Breast epithelium (tissue), 4 donors: ENCODE measurements at regions not wholly inside any gene's neighbourhood (a gene's known extent, or its start where the extent isn't known, plus 50 kb on each side); places are given as distances from the start of the nearest gene placed in this dataset.
A peak's percentile ranks its signal among the peaks of the same experiment; 100 is the strongest.

Source experiments
- DNase-seq, 2 donors: peaks; one replicate each; pipeline ENCODE4 v3.0.0-alpha.2; 2019; ENCODE audit warnings: low spot score in 2 of 2
- H3K27ac ChIP-seq, 2 donors: fragments of 200-600 bp; sonication (generic) in 1 of 2; one replicate each; pipeline ENCODE4 v1.5.1; 2016 to 2019; ENCODE audit warnings: mild to moderate bottlenecking in 1 of 2
- H3K27me3 ChIP-seq, 2 donors: fragments of 200-600 bp; sonication (generic) in 1 of 2; one replicate each; pipeline versions ENCODE4 v1.5.1 to v1.6.0; 2017 to 2019; ENCODE audit warnings: control low read depth in 1 of 2, mild to moderate bottlenecking in 1 of 2
- H3K36me3 ChIP-seq: fragments of 200-600 bp; one replicate; pipeline ENCODE4 v1.5.1; 2019
- H3K4me1 ChIP-seq, 2 donors: fragments of 200-600 bp; sonication (generic); one replicate each; pipeline ENCODE4 v1.5.1; 2016 to 2019; ENCODE audit warnings: control low read depth in 1 of 2
- H3K4me3 ChIP-seq, 3 donors: fragments of 200-600 bp; sonication (generic); 1 replicate in 2 of 3; 2 replicates in 1 of 3; pipeline ENCODE4 v1.5.1; 2016 to 2019; ENCODE audit warnings: mild to moderate bottlenecking in 3 of 3, moderate library complexity in 2 of 3
- H3K9me3 ChIP-seq, 2 donors: fragments of 200-600 bp; sonication (generic) in 1 of 2; one replicate each; pipeline ENCODE4 v1.5.1; 2016 to 2019; ENCODE audit warnings: control low read depth in 1 of 2
- POLR2A ChIP-seq: fragments of 450-650 bp; IDR thresholded peaks from one replicate; pipeline ENCODE4 v1.6.1; 2016; ENCODE audit warnings: antibody characterized with exemption, mild to moderate bottlenecking, moderate library complexity
- POLR2AphosphoS5 ChIP-seq, 3 donors: sonication (generic); formaldehyde crosslinking; IDR thresholded peaks; one replicate each; pipeline ENCODE4 v1.6.1; 2017; ENCODE audit warnings: antibody characterized with exemption in 3 of 3
- intact Hi-C: fragments of 100-400 bp; cut with DNase I; formaldehyde crosslinking; loops from one replicate; pipeline ENCODE4 v1.15.1; 2023; ENCODE audit warnings: low total_unique reads
- TF ChIP-seq, protein P1 (sequence below), 3 donors: fragments of 450-650 bp; IDR thresholded peaks; one replicate each; pipeline ENCODE4 v1.5.1; 2016 to 2017; ENCODE audit warnings: antibody characterized with exemption in 3 of 3, mild to moderate bottlenecking in 3 of 3, moderate library complexity in 3 of 3

DNA sequence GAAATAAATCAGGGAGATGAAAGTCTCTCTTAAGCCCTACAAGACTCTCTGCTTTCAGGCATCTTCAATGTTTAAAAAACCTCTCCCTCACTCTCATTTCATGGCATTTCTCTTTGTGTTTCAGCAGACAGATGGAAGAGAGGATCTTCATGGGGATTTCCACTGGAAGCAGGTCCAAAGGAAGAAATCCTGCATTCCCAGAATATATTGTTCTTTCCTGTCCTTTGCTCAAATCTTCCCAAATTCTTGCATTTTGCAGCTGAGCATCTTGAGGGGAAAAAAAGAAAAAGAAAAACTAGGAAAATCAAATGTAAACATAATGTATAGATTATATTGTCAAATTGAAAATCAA lies 382.2 kb downstream of the ENC1 start:
- TF ChIP-seq POLR2AphosphoS5 (IDR thresholded peaks at IDR 0.05) (no peak), POLR2A (no peak)
- TF ChIP-seq, protein P1, sequence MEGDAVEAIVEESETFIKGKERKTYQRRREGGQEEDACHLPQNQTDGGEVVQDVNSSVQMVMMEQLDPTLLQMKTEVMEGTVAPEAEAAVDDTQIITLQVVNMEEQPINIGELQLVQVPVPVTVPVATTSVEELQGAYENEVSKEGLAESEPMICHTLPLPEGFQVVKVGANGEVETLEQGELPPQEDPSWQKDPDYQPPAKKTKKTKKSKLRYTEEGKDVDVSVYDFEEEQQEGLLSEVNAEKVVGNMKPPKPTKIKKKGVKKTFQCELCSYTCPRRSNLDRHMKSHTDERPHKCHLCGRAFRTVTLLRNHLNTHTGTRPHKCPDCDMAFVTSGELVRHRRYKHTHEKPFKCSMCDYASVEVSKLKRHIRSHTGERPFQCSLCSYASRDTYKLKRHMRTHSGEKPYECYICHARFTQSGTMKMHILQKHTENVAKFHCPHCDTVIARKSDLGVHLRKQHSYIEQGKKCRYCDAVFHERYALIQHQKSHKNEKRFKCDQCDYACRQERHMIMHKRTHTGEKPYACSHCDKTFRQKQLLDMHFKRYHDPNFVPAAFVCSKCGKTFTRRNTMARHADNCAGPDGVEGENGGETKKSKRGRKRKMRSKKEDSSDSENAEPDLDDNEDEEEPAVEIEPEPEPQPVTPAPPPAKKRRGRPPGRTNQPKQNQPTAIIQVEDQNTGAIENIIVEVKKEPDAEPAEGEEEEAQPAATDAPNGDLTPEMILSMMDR (IDR thresholded peaks at IDR 0.05) = no peak
- intact Hi-C loops = no loop called here
- Histone ChIP-seq H3K36me3 (no peaks in the 10 kb centered on the region), H3K9me3 (no peaks in the 10 kb centered on the region), H3K4me3 (no peak overlapping the region), H3K27me3 (no peaks in the 10 kb centered on the region), H3K4me1 (no peaks in the 10 kb centered on the region), H3K27ac (no peak overlapping the region)
- DNase-seq = no peak

DNA sequence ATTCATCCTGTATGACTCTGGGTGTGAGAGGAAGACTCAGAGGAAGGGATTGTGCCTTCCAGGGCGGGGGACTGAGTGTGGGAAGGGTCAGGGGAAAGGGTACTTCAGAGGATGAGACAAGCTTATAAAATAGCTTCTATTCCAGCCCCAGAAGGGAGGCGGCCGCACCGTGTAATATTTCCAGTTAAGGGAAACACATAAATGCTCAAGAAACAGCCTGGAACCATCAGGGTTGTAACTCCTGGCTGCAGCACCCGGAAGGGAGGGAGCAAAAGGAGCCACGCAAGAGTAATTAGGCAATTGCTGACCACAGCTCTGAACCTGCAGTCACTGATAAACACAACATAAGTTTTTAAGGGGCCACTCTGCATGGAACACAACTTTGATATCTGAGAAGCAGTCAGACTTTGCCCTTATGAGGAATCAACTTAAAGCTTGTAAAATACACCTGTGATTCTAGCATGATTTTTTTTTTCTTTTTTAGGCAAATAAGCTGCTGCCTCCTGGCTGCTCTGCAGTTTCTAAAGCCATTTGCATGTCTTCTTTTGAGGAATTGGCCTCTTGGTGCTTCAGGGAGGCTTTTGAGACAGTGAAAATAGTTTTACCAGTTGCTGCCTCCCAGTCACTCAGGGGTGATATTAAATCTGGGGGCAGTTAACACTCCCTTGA lies 382.7 kb downstream of the ENC1 start:
- no peak for TF ChIP-seq POLR2A
- peak in 1 of 3 donors; percentile 50 for TF ChIP-seq POLR2AphosphoS5 (IDR thresholded peaks at IDR 0.05)
- Histone ChIP-seq H3K36me3 (no peaks in the 10 kb centered on the region), H3K27me3 (no peaks in the 10 kb centered on the region), H3K27ac (peak overlapping the region; percentile 2 to 8), H3K4me1 (no peaks in the 10 kb centered on the region), H3K4me3 (no peak overlapping the region), H3K9me3 (no peaks in the 10 kb centered on the region)
- intact Hi-C loops = no loop called here
- peak in 1 of 2 donors; percentile 23 for DNase-seq

DNA sequence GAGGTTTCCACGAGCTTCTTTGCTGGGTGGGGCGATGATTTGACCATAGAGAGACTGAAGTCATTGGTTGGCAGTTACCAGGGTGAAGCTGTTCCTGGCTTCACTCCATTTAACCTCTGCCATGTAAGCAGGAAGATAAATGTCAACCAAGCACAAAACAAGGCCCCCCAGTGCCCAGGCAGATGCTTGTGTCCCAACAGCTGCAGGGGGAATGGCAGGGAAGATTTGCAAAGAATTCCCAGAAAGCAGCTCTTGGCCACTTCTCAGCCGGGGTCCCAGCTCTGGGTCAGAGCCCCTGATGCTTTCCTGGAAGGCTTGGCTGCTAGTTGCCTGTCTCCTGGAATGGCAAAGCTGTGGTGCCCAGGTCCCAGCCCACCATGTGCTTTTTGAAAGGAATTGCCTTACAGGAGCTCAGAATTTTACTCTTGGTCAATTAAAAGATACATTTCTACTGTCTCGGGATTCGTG lies 383.4 kb downstream of the ENC1 start:
- H3K4me1 ChIP-seq = no peaks in the 10 kb centered on the region
- TF ChIP-seq POLR2AphosphoS5 (IDR thresholded peaks at IDR 0.05) (no peak), POLR2A (no peak)
- TF ChIP-seq, protein P1 (IDR thresholded peaks at IDR 0.05) = no peak
- H3K36me3 ChIP-seq = no peaks in the 10 kb centered on the region
- H3K9me3 ChIP-seq = no peaks in the 10 kb centered on the region
- no peak for DNase-seq
- H3K4me3 ChIP-seq = no peak overlapping the region
- intact Hi-C loops = no loop called here
- H3K27ac ChIP-seq = peak overlapping the region in 1 of 2 donors; percentile 62
- no peaks in the 10 kb centered on the region for H3K27me3 ChIP-seq

DNA sequence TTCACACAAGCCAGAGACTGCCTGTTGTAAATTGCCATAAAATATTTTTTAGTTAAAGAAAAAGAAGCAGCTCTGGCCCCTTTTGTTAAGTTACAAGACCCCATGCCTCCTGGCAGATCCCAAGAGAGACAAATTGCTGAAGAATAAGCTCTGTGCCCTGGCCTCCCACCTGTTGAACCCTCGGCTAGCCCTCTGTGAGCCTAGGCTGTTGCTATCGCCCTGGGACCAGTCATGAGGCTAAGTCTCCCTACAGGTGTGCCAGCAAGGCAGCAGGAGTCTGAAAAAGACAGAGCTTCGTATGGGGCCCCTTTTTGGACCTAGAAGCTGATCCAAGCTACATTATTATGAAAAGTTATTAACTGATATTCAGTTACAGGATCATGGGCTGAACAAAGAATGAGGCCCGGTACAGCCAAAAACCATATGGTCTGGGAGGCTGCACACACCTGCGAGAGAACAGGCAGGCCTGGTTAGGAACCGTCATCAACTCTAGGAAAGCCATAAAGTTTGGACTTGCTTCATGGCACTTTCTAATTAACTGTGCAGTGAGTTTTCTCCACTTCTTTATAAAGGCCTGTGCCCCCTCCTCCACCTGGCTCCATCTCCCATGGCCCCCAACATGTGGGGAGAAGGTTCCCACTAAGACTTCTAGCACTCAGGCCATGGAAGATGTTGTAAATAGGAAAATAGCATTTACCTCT lies 384.7 kb downstream of the ENC1 start:
- H3K4me1 ChIP-seq = no peaks in the 10 kb centered on the region
- H3K9me3 ChIP-seq = no peaks in the 10 kb centered on the region
- H3K36me3 ChIP-seq = no peaks in the 10 kb centered on the region
- DNase-seq = no peak
- H3K27ac ChIP-seq = no peak overlapping the region
- TF ChIP-seq, protein P1 (IDR thresholded peaks at IDR 0.05) = no peak
- H3K4me3 ChIP-seq = no peak overlapping the region
- H3K27me3 ChIP-seq = no peaks in the 10 kb centered on the region
- intact Hi-C loops = no loop called here

DNA sequence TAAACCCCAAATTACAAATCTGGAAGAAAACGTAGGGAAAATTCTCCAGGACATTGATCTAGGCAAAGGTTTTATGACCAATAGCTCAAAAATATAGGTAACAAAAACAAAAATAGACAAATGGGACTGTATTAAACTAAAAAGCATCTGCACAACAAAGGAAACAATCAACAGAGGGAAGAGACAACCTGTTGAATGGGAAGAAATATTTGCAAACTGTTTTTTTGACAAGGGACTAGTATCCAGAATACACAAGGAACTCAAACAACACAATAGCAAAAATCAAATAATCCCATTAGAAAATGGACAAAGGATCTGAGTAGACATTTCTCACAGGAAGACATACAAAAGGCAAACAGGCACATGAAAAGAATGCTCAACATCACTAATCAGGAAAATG lies 386.3 kb downstream of the ENC1 start:
- no peak overlapping the region for H3K27ac ChIP-seq

More for the DNA sequence above, 386.3 kb downstream of the ENC1 start:
- no peak for DNase-seq
- Histone ChIP-seq H3K9me3 (no peaks in the 10 kb centered on the region), H3K36me3 (no peaks in the 10 kb centered on the region), H3K4me3 (no peak overlapping the region), H3K4me1 (peaks cover 0 to 4% of the 10 kb centered on the region in 2 donors), H3K27me3 (no peaks in the 10 kb centered on the region)
- intact Hi-C loops = no loop called here
- TF ChIP-seq POLR2A (no peak), POLR2AphosphoS5 (IDR thresholded peaks at IDR 0.05) (no peak)
- TF ChIP-seq, protein P1 (IDR thresholded peaks at IDR 0.05) = no peak
